HEK293 (cell line): ENCODE measurements at regions not wholly inside any gene's neighbourhood (a gene's known extent, or its start where the extent isn't known, plus 50 kb on each side); places are given as distances from the start of the nearest gene placed in this dataset.

Experiments used
- CTCF ChIA-PET: fragments of 350-600 bp; formaldehyde crosslinking; extraction: SDS; loops from one replicate; lab custom pipeline; 2021; ENCODE audit warnings: antibody characterized with exemption; lab: Yijun Ruan, JAX
- POLR2A ChIA-PET: fragments of 300-600 bp; formaldehyde crosslinking; extraction: SDS; loops from one replicate; lab custom pipeline; 2020; ENCODE audit warnings: antibody characterized with exemption, inconsistent platforms; lab: Yijun Ruan, JAX
- H3K27ac ChIP-seq: fragments of 200-500 bp; sonication (Bioruptor generic); 2 replicates; pipeline ENCODE4 v1.5.1; 2014; ENCODE audit warnings: low read depth, low read length, control low read depth, inconsistent platforms; ENCODE audit errors: extremely low read depth
- H3K36me3 ChIP-seq, 2 experiments: fragments of 200-500 bp in 1 of 2; sonication (Bioruptor generic) in 1 of 2; 1 replicate in 1 of 2; 2 replicates in 1 of 2; pipeline ENCODE4 v1.5.1; 2014 to 2017; ENCODE audit warnings: inconsistent platforms in 2 of 2, low read length in 2 of 2; ENCODE audit not compliant: control insufficient read depth in 2 of 2, insufficient read depth in 1 of 2
- H3K4me1 ChIP-seq: fragments of 200-500 bp; sonication (Bioruptor generic); 2 replicates; pipeline ENCODE4 v1.5.1; 2014; ENCODE audit warnings: mild to moderate bottlenecking, low read length, inconsistent platforms; ENCODE audit not compliant: control insufficient read depth, insufficient read depth
- H3K4me3 ChIP-seq: 2 replicates; pipeline ENCODE4 v1.5.1; 2011; ENCODE audit warnings: low read depth, mild to moderate bottlenecking, control low read depth, low read length, moderate library complexity
- H3K9me3 ChIP-seq: fragments of 200-500 bp; sonication (Bioruptor generic); 2 replicates; pipeline ENCODE4 v1.5.1; 2014; ENCODE audit warnings: low read depth, low read length, inconsistent platforms; ENCODE audit not compliant: control insufficient read depth, insufficient read depth
- GLI2 ChIP-seq: fragments of 450-650 bp; formaldehyde crosslinking; IDR thresholded peaks from 2 replicates; pipeline ENCODE4; 2017; ENCODE audit warnings: missing biosample characterization, missing genetic modification characterization, low read depth, borderline replicate concordance
- GLI4 ChIP-seq: fragments of 450-650 bp; formaldehyde crosslinking; IDR thresholded peaks from 2 replicates; pipeline ENCODE4 v1.5.1; 2016; ENCODE audit warnings: missing biosample characterization, missing genetic modification characterization
- GLIS2 ChIP-seq: fragments of 450-650 bp; formaldehyde crosslinking; IDR thresholded peaks from 2 replicates; pipeline ENCODE4 v1.5.1; 2016; ENCODE audit warnings: missing biosample characterization, missing genetic modification characterization
- KLF8 ChIP-seq: fragments of 450-650 bp; formaldehyde crosslinking; IDR thresholded peaks from 2 replicates; pipeline ENCODE4 v1.5.1; 2016; ENCODE audit warnings: missing biosample characterization, missing genetic modification characterization
- OSR2 ChIP-seq: fragments of 450-650 bp; formaldehyde crosslinking; IDR thresholded peaks from 2 replicates; pipeline ENCODE4 v1.5.1; 2016; ENCODE audit warnings: missing biosample characterization, missing genetic modification characterization
- SP7 ChIP-seq: fragments of 450-650 bp; formaldehyde crosslinking; IDR thresholded peaks from 2 replicates; pipeline ENCODE4 v1.5.1; 2016; ENCODE audit warnings: missing biosample characterization, missing genetic modification characterization
- ZBTB20 ChIP-seq: fragments of 450-650 bp; formaldehyde crosslinking; IDR thresholded peaks from 2 replicates; pipeline ENCODE4 v1.5.1; 2016; ENCODE audit warnings: missing biosample characterization, missing genetic modification characterization
- ZEB2 ChIP-seq: fragments of 450-650 bp; formaldehyde crosslinking; IDR thresholded peaks from 2 replicates; pipeline ENCODE4 v1.5.1; 2016; ENCODE audit warnings: missing biosample characterization, missing genetic modification characterization
- ZFP41 ChIP-seq: fragments of 450-650 bp; formaldehyde crosslinking; IDR thresholded peaks from 2 replicates; pipeline ENCODE4 v1.5.1; 2016; ENCODE audit warnings: missing biosample characterization, missing genetic modification characterization, borderline replicate concordance
- ZNF10 ChIP-seq: fragments of 450-650 bp; formaldehyde crosslinking; IDR thresholded peaks from 2 replicates; pipeline ENCODE4 v1.5.1; 2017; ENCODE audit warnings: missing biosample characterization, missing genetic modification characterization
- ZNF140 ChIP-seq: fragments of 450-650 bp; formaldehyde crosslinking; IDR thresholded peaks from 2 replicates; pipeline ENCODE4 v1.5.1; 2016; ENCODE audit warnings: missing biosample characterization, missing genetic modification characterization
- ZNF146 ChIP-seq: fragments of 450-650 bp; formaldehyde crosslinking; IDR thresholded peaks from 2 replicates; pipeline ENCODE4 v1.5.1; 2016; ENCODE audit warnings: missing biosample characterization, missing genetic modification characterization
- ZNF169 ChIP-seq: fragments of 450-650 bp; formaldehyde crosslinking; IDR thresholded peaks from 2 replicates; pipeline ENCODE4 v1.5.1; 2016; ENCODE audit warnings: missing biosample characterization, missing genetic modification characterization
- ZNF223 ChIP-seq: fragments of 450-650 bp; formaldehyde crosslinking; IDR thresholded peaks from 2 replicates; pipeline ENCODE4 v1.5.1; 2016; ENCODE audit warnings: missing biosample characterization, missing genetic modification characterization
- ZNF23 ChIP-seq: fragments of 450-650 bp; formaldehyde crosslinking; IDR thresholded peaks from 2 replicates; pipeline ENCODE4 v1.5.1; 2016; ENCODE audit warnings: missing biosample characterization, missing genetic modification characterization, borderline replicate concordance
- ZNF354C ChIP-seq: fragments of 450-650 bp; formaldehyde crosslinking; IDR thresholded peaks from 2 replicates; pipeline ENCODE4 v1.5.1; 2016; ENCODE audit warnings: missing biosample characterization, missing genetic modification characterization, low read depth, borderline replicate concordance
- ZNF529 ChIP-seq: fragments of 450-650 bp; formaldehyde crosslinking; IDR thresholded peaks from 2 replicates; pipeline ENCODE4 v1.5.1; 2017; ENCODE audit warnings: missing genetic modification characterization, missing biosample characterization; ENCODE audit not compliant: insufficient replicate concordance
- ZNF549 ChIP-seq: fragments of 450-650 bp; IDR thresholded peaks from 2 replicates; pipeline ENCODE4 v1.5.1; 2018; ENCODE audit warnings: missing biosample characterization, missing genetic modification characterization, mild to moderate bottlenecking, inconsistent platforms, moderate library complexity
- ZNF600 ChIP-seq: fragments of 450-650 bp; formaldehyde crosslinking; IDR thresholded peaks from 2 replicates; pipeline ENCODE4 v1.5.1; 2016; ENCODE audit warnings: missing biosample characterization, missing genetic modification characterization
- ZNF654 ChIP-seq: fragments of 450-650 bp; formaldehyde crosslinking; IDR thresholded peaks from 2 replicates; pipeline ENCODE4 v1.5.1; 2016; ENCODE audit warnings: low read depth, missing biosample characterization, missing genetic modification characterization
- ZNF701 ChIP-seq: fragments of 450-650 bp; formaldehyde crosslinking; IDR thresholded peaks from 2 replicates; pipeline ENCODE4 v1.5.1; 2016; ENCODE audit warnings: missing biosample characterization, missing genetic modification characterization
- ZNF777 ChIP-seq: fragments of 450-650 bp; formaldehyde crosslinking; IDR thresholded peaks from 2 replicates; pipeline ENCODE4 v1.5.1; 2017; ENCODE audit warnings: missing biosample characterization, missing genetic modification characterization, borderline replicate concordance
- TF ChIP-seq, protein P1 (sequence below): fragments of 450-650 bp; formaldehyde crosslinking; optimal IDR thresholded peaks from 2 replicates; pipeline ENCODE3; 2016; ENCODE audit warnings: missing biosample characterization, mild to moderate bottlenecking, missing genetic modification characterization
- TF ChIP-seq, protein P2 (sequence below): fragments of 450-650 bp; formaldehyde crosslinking; IDR thresholded peaks from 2 replicates; pipeline ENCODE4; 2016; ENCODE audit warnings: missing biosample characterization, missing genetic modification characterization
- TF ChIP-seq, protein P3 (sequence below): fragments of 450-650 bp; formaldehyde crosslinking; conservative IDR thresholded peaks from 2 replicates; pipeline ENCODE4 v1.5.1; 2016; ENCODE audit warnings: low read depth, missing biosample characterization, missing genetic modification characterization

DNA sequence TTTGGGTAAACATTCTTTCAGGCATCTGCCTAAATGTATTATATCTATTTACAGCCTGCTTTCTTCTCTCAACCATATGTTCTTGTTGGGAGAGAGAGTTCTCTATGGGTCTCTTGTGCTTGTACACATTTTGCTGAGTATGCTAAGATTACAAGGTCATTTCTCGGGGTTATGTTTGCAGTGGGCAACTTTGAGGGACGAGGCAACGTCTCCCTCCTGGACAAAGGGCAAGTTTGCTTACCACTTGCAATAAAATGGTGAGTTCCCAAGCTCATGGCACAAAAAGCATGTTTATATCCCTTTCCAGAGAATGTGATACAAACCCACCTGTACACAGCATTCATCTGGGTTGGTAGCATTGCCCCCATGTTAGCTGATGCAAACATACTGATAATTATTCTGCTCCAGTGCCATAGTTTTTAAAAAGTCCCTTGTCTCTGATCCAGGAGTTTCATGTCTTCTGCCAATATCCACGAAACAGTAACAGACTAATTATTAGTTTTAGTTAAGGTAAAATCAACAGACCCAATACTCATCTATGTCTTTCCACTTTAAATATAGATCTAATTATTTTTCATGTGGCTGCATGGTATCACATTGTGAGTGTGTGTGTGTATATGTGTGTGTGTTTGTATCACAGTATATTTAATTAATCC lies 84.2 kb upstream of the MAPK4 start:
- ChIA-PET CTCF (interaction anchor here (0.7 kb wide), 1 partner anchor 81 kb away, joined by 3 read pairs; no protein-coding TSS in a partner anchor), POLR2A (no interaction called here)
- Histone ChIP-seq H3K4me1 (no peaks in the 10 kb centered on the region), H3K4me3 (no peak overlapping the region), H3K36me3 (no peaks in the 10 kb centered on the region), H3K9me3 (no peaks in the 10 kb centered on the region), H3K27ac (no peak overlapping the region)
- TF ChIP-seq GLIS2 (tag by site-specific recombination) (no peak), OSR2 (tag by site-specific recombination) (no peak), ZNF140 (no peak), ZFP41 (no peak), ZNF654 (tag by site-specific recombination) (no peak), ZEB2 (tag by site-specific recombination) (no peak), SP7 (tag by site-specific recombination) (no peak), ZNF169 (no peak), ZNF701 (no peak), ZNF10 (tag by site-specific recombination) (no peak), ZNF777 (tag by site-specific recombination) (no peak), GLI2 (tag by site-specific recombination) (no peak), ZBTB20 (tag by site-specific recombination) (no peak), ZNF146 (tag by site-specific recombination) (no peak), GLI4 (tag by site-specific recombination) (no peak), ZNF23 (tag by site-specific recombination) (no peak), ZNF529 (no peak)
- TF ChIP-seq, protein P1, sequence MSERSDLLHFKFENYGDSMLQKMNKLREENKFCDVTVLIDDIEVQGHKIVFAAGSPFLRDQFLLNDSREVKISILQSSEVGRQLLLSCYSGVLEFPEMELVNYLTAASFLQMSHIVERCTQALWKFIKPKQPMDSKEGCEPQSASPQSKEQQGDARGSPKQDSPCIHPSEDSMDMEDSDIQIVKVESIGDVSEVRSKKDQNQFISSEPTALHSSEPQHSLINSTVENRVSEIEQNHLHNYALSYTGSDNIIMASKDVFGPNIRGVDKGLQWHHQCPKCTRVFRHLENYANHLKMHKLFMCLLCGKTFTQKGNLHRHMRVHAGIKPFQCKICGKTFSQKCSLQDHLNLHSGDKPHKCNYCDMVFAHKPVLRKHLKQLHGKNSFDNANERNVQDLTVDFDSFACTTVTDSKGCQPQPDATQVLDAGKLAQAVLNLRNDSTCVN = no peak
- TF ChIP-seq, protein P2, sequence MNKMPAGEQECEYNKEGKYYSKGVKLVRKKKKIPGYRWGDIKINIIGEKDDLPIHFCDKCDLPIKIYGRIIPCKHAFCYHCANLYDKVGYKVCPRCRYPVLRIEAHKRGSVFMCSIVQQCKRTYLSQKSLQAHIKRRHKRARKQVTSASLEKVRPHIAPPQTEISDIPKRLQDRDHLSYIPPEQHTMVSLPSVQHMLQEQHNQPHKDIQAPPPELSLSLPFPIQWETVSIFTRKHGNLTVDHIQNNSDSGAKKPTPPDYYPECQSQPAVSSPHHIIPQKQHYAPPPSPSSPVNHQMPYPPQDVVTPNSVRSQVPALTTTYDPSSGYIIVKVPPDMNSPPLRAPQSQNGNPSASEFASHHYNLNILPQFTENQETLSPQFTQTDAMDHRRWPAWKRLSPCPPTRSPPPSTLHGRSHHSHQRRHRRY = no peak
- TF ChIP-seq, protein P3, sequence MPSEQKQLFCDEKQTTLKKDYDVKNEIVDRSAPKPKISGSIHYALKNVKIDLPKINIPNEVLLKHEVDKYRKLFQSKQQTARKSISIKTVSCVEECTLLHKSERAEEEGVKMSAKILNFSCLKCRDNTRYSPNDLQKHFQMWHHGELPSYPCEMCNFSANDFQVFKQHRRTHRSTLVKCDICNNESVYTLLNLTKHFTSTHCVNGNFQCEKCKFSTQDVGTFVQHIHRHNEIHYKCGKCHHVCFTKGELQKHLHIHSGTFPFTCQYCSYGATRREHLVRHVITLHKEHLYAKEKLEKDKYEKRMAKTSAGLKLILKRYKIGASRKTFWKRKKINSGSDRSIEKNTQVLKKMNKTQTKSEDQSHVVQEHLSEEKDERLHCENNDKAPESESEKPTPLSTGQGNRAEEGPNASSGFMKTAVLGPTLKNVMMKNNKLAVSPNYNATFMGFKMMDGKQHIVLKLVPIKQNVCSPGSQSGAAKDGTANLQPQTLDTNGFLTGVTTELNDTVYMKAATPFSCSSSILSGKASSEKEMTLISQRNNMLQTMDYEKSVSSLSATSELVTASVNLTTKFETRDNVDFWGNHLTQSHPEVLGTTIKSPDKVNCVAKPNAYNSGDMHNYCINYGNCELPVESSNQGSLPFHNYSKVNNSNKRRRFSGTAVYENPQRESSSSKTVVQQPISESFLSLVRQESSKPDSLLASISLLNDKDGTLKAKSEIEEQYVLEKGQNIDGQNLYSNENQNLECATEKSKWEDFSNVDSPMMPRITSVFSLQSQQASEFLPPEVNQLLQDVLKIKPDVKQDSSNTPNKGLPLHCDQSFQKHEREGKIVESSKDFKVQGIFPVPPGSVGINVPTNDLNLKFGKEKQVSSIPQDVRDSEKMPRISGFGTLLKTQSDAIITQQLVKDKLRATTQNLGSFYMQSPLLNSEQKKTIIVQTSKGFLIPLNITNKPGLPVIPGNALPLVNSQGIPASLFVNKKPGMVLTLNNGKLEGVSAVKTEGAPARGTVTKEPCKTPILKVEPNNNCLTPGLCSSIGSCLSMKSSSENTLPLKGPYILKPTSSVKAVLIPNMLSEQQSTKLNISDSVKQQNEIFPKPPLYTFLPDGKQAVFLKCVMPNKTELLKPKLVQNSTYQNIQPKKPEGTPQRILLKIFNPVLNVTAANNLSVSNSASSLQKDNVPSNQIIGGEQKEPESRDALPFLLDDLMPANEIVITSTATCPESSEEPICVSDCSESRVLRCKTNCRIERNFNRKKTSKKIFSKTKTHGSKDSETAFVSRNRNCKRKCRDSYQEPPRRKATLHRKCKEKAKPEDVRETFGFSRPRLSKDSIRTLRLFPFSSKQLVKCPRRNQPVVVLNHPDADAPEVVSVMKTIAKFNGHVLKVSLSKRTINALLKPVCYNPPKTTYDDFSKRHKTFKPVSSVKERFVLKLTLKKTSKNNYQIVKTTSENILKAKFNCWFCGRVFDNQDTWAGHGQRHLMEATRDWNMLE = no peak

DNA sequence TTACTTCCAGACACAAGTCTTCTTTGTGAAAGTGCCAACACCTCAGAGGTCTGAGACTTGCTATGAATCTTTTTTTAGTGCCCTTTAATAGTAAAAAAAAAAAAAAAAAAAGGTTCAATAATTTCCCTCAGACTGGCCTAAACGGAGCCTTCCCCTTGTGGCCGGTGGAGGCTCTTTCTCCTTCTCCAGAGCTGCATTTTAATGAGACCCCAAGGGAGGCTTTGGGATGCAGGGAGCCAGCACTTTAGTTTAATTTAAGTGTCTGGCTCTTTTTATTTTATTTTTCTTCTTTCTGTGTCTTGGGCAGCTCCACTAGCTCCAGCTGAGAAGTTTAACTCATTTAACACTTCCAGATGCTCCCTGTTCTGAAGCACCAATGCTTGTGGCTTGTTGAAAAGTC lies 67.8 kb upstream of the MAPK4 start:
- ChIA-PET POLR2A (no interaction called here), CTCF (interaction anchor here (0.7 kb wide), 2 partner anchors 23 to 544 kb away, joined by 3 to 4 read pairs; no protein-coding TSS in a partner anchor)
- TF ChIP-seq ZNF701 = no peak
- no peak for TF ChIP-seq ZNF354C
- TF ChIP-seq ZNF549 (tag by site-specific recombination) = no peak
- no peak for TF ChIP-seq KLF8 (tag by site-specific recombination)
- TF ChIP-seq ZNF223 (tag by site-specific recombination) = no peak
- TF ChIP-seq ZNF600 (tag by site-specific recombination) = no peak
- Histone ChIP-seq H3K9me3 (no peaks in the 10 kb centered on the region; the same call in 1 of the 2 replicates), H3K4me1 (no peaks in the 10 kb centered on the region), H3K4me3 (no peak overlapping the region), H3K27ac (no peak overlapping the region), H3K36me3 (no peaks in the 10 kb centered on the region)
